Activated gamma-delta T cell treated with anti-CD3 and anti-CD28 coated beads, Interleukin-2, amount 50 U/mL, for 16 hours (primary cell): ENCODE measurements at regions not wholly inside any gene's neighbourhood (a gene's known extent, or its start where the extent isn't known, plus 50 kb on each side); places are given as distances from the start of the nearest gene placed in this dataset.
"Not testable (repeated sequence)": the region's sequence is repeated elsewhere in the genome, so short reads cannot be mapped to it uniquely, and the experiment has no call there.

Experiments
- DNase-seq: peaks from one replicate; pipeline ENCODE4 v3.0.0-alpha.2; 2020; ENCODE audit warnings: low read depth

DNA sequence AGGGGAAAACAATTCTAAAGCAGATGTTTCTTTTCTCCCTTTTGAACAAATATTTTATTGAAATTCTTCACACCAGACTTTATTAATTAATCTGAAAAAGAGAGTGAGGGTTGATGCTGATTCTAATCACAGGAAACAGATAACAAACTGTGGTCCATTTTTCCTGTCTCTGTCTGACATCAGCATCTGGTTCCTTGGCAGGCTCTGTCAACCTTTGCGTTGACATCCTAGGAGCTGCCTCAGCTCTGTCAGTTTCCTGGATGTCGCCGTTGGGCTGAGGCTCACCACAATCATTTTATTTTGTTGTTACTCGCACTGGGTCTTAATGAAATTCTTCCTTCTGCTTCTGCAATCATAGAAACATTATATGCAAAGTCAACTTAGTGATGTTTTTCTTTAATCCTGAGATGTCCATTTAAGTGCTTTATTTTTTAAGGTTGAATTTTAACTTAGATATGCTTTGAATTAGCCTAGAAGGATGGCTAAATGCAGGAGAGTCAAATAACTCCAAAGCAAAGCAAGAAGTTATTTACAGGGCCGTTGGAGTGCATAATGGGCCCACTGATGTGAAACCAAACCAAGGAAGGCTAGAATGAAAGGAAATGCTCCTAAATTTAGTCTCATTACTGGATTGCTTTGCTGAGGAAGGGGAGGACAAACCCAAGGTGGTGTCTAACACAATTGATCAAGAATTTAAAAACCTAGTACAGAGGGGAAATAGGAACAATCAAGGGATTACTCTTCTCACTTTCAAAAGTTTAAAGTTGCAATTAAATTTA lies 542.4 kb downstream of the FLRT2 start:
- no peak for DNase-seq

DNA sequence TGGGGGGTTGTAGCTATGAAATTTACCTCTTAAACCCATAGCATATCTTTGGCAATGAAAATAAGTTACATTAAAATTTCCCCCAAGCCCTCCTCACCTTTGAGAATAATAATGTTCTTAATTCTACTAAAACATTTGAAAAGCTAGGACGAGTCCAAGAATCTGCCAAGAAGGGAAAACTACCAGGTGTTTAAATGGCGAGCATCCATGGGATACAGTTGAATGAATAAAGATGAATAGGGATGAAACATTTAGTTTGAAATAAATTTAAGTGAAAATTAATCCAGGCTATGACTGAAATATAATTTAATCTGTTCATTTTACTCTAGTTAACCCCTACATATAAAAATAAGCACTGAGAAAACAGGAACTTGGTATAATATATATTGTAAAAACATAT lies 536.7 kb downstream of the FLRT2 start:
- no peak for DNase-seq

DNA sequence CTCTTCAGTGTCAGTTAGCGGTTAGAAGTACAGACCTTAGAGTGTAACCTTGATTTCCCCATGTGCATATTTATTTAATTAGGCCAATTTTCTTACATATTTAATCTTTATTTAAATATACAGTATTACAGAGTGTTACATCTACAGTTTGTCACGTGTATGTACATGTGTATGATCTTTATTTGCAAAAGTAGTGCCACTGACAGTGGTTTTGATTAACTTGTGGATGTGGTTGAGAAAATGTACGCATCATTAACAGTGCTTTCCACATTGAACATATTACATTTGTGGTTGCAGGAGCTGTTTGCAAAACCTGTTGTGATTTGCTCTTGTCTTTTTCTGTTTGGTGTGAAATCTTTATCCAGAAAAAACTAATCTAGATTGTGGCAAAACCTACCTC lies 535.5 kb downstream of the FLRT2 start:
- DNase-seq: no peak

DNA sequence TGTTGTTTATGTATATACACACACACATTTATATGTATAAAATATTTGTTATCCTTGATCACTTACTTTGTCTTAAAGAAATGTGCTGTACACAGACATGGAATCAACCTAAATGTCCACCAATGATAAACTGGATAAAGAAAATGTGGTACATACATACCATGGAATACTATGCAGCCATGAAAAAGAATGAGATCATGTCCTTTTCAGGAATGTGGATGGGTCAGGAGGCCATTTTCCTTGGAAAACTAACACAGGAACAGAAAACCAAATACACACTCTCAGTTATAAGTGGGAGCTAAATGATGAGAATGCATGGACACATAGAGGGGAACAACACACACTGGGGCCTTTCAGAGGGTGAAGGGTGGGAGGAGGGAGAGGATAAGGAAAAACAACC lies 534.7 kb downstream of the FLRT2 start:
- DNase-seq: not testable (repeated sequence)

DNA sequence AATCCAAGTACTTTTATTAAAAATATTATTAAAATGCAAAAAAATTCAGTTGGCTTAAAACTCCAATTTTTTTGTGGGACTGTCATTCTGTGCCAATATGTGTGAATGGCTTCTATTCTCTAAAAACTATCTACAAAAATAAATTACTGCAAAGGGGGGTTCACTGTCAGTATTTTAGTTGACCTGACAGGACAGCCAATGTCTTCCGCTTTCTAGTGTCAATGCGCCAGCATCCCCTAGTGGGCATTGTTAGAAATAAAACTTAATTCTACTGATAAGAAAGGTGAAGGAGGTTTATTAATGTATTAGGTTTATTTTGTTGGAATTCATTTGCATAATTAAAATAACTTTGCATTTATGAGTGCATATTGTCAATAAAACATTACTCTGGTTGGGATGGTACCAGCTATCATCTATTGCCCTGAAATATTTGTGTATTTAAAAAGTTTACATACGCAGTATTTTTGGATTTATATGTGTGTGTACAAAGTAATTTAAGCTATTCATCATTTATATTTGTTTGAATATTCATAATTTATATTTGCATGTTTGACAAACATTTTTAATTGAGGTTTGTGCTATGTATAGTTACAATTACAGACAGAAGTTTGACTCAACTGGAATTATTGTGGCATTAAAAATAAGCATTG lies 527.2 kb downstream of the FLRT2 start:
- no peak for DNase-seq

DNA sequence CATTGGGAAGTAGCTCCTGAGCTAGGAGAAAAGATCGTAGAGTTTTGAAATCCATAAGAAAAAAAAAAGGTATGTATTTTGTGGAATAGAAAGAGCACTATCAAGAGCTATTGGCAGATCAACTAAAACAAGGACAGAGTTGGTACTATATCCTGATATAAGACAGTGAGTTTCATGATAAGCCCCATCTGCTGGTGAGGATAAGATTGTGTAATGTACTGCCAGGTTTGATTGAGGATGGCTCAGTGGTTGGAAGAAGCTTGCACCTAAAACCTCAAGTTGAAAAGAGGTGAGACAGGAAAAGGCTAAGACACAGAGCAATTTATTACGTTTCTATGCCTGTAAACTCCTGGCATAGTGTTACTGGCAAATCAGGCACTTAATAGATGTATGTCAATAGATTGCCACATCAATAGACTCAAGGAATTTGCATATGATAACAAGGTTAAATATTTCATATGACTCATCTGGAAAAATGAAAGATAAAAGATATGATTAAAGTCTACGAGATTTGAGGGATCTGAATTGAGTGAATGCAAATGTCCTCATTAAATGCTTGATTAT lies 525.6 kb downstream of the FLRT2 start:
- DNase-seq: no peak

DNA sequence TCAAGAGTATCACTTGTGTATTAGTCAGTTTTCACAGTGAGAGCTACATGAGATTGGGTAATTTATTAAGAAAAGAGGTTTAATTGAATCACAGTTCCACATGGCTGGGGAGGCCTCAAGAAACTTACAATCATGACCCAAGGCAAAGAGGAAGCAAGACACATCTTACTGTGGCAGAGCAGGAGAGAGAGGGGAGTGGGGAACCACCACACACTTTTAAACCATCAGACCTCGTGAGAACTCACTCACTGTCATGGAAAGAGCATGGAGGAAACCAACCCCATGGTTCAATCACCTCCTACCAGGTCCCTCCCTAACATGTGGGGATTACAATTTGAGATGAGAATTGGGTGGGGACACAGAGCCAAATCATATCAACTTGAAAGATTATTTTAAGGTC lies 522.9 kb downstream of the FLRT2 start:
- no peak for DNase-seq

DNA sequence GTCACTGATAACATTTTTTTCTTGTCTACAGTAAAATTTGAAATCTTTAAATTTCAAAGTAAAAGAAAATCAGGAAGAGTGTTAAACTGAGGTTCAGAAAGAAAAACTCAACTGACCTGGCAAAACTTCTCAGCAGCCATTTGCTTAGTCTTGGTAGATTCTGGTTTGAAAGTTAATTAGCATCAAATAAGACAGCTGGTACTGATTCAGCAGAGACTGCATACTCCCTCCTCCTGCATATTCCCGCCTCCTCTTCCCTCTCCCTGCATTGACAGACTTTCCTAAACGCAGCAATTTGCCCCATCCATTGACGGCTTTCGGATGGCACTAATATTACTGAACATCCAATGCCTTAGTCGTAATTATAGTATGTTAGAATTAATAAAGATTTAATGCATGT lies 520.8 kb downstream of the FLRT2 start:
- DNase-seq: no peak

DNA sequence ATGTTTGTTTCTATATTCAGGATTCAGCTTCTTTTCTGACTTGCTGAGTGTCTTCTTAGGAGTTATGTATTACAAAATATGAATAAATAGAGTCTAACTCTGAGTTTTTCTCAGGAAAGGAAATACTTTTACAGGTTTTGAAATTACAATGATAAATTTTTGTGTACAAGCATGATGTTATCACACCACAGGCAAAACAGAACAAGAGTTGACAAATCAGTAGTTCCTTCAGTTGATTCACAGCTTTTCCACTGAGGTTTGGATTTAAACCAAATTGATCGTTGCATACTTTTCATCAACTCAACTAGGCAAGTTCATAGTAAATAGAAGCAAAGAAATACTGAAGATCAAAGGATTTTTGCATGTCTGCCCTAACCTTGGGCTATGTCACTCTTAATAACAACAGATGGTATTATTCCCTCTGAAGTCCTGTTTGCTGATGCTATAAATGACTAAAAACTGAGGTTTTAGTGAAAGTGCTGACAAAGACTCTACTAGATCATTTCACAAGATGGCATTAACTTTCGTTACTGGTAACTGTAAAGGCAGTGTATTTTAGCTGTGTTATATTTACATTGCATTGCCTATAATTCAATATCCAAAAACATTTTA lies 520.2 kb downstream of the FLRT2 start:
- no peak for DNase-seq

DNA sequence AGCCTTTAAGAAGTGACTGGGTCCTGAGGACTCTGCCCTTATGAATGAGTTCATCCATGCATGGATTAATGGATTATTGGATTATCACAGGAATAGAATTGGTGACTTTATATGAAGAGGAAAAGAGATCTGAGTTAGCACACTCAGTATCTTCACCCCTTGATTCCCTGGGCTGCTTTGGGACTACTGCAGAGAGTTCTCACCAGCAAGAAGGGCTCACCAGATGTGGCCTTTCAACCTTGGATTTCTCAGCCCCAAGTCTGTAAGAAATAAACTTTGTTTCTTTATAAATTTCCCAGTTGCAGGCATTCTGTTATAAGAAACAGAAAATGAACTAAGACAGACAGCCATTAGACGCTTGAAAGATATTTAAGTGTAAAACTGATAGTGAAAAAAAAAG lies 509.2 kb downstream of the FLRT2 start:
- no peak for DNase-seq

DNA sequence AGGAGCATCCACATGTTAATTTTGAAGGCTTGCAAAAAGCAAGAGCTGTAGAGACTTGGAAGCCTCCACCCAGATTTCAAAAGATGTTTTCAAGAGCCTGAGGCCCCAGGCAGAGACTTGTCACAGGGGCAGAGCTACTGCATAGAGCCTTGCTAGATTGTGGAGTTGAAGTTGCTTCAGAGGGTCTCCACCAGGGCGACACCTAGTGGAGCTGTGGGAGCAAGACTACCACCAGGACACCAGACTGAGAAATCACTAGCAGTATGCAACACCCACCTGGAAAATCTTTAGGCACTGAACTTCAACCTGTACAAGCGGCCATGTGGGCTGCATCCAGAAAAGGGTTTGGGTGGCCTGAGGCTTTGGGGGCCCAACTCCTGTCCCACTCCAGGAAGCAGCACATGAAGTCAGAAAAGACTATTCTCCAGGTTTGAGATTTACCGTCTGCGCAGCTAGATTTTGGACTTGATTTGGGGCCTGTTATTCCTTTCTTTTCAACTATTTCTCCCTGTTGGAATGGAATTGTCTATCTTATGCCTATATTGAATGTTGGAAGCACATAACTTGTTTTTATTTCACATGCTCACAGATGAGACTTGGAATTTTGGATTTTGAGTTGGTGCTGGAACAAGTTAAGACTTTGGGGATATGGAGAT lies 508.6 kb downstream of the FLRT2 start:
- peak; percentile 3 for DNase-seq

DNA sequence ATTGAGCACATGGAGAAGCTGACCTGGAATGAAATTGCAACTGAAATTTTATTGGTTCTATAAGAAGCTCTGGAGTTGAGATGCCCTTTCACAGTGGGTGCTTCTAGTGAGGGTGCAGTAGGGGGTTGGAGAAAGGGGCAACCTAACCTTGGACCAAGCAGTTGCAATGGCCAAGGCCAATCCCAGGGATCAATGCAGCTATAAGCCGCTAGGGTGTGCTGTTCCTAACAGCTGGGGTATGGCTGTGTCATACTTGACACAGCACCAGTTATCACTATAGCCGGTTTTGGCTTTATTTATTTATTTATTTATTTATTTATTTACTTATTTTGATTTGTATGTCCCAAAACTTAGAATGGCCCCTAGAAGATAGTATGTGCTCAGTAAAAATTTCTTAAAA lies 505.9 kb downstream of the FLRT2 start:
- DNase-seq: no peak

DNA sequence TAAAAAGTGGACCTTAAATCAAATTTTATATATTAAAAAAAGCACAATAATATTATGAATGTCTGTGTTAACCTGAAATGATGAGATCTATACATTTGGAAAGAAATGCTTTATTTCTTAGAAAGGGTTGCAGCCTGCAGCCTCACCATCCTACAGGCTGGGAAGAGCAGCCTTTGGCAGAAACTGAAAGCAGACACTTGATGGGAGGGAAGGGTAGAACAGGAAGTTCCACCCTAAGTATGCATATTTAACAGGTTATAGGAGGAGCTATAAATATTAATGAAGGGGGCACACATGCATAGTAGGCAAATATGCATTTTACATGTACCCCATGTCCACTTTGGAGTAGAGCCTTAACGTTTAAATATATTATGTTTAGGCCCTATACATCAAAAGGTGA lies 498.0 kb downstream of the FLRT2 start:
- DNase-seq: no peak

DNA sequence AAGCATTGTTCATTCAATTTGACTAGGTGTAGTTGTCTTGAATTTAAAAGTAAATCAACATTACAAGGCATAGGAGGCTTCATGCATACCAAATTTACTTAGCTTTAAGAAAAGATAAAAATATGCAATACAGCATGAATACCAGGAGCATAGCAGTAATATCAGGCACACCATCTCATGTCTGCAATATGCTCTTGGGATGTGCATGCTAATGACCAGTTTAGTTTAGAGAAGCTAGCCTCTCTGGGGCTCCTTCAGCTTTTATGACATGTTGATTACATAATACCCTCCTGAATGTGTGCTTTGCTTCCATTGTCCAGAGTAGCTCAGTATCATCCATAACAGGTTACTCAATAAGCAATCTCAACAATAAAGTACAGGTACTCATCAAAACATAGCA lies 497.2 kb downstream of the FLRT2 start:
- no peak for DNase-seq

DNA sequence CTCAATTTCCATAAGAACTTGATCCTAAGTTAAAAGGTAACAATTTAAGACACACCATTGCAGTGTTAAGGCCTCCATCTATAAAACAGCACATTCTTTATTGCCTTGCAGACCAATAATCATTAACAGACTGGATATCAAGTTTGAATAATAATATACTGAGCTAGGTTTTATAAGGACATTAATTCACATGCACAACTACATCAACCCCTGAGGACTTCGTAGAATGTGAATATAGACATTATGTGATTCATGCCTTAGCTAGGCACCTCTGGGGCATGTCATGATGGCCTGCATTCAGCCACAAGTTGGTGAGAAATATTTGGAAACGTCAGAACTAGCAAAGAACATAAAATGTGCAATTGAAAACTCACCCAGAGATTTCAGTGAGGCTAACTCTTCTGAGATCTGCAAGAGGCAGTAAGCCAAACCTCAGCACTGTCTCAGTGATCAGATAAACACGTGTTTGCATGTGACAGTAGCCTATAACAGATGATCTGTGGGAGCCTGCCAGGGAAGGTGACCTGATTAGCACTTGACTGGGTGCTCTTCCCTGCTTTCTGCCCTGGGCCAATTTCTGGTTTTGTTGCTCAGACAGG lies 492.2 kb downstream of the FLRT2 start:
- DNase-seq: no peak

DNA sequence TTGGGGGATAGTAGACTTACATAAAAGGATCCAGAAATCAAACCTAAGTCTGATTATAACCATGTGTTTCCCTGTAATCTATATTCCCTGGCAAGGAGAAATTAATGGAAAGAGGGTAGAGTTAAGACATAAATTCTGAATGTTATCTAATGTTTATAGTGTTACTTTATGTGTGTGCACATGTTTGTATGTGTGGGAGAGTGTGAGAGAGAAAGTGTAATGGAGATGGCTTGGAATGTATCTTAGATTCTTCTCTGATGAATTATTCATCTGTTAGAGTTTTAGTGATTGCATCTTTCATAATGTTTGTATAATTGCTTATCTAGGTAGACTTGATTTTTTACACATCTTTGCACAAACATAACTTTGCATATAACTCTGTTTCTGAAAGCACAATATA lies 490.9 kb downstream of the FLRT2 start:
- no peak for DNase-seq

DNA sequence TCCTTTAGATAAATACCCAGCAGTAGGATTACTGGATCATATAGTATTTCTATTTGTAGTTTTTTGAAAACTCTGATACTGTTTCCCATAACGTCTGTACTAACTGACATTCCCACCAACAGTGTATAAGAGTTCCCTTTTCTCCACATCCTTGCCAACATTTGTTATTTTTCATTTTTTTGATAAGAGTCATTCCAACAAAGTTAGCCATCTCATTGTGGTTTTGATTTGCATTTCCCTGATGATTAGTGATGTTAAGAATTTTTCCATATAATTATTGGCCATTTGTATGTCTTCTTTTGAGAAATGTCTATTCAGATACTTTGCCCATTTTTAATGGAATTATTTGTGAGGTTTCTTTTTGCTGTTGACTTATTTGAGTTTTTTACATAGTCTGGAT lies 486.0 kb downstream of the FLRT2 start:
- DNase-seq: no peak

DNA sequence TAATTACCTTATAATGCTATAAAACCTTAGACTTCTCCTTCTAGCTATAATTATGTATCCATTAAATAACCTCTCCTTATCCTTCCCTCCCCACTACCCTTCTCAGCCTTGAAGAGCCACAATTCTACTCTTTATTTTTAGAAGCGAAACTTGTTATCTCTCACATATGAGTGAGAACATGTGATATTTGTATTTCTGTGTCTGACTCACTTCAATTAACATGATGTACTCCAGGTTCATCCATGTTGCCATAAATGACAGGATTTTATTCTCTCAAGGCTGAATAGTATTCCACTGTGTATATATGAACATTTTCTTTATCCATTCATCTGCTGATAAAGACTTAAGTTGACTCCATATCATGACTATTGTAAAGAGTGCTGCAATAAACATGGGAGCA lies 485.6 kb downstream of the FLRT2 start:
- no peak for DNase-seq

DNA sequence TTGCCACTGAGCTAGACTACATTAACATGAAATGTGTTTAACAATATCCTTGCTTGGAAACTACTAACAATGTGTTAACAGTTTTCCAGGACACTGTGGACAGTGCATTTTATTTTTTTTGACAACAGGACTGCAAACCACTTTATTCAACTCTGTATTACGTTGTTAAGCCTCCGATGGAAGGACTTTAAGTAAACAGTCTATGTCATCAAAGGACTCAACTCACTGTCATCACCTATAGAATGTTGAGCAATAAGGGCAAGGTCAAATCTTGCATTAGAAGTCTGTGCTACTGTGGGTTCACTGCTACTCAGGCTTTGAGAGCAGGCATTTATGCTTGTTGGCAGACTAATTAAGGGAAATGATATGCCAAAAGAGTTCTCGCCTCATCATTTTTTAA lies 483.7 kb downstream of the FLRT2 start:
- no peak for DNase-seq

DNA sequence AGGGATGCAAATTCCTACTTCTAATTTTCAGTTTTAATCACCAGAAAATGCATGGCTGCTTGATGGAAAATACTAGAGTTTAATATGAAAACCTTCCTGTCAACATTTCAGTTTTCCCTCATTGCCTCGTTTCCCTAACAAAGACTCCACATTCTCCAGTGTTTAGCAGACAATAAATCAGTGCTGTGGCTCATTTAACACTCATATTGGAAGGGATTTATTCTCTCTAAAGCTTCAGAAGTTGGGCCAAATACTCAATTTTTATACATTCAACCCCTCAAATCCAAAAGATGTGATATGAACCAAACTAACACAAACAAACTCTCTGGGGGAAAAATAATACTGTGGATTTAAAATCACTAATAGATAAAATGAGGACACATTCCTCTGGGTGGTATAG lies 482.5 kb downstream of the FLRT2 start:
- DNase-seq: no peak

DNA sequence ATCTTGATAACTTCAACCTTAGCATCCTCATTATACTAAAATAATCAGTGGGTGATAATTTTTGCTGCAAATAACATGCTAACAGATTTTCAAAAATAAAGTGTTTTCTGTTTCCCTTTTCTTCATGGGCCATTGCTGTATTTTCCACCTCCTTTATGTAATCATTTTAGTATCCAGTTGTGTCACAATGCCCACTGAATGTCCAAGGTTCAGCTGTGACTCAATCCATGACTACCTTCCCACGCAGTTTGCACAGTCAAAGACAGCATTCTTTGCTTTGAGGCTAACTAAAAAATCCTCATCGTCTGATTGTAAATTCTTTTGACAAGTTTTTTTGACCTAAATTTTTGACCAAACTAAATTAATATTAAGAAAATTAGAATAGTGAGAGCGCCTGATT lies 474.1 kb downstream of the FLRT2 start:
- no peak for DNase-seq

DNA sequence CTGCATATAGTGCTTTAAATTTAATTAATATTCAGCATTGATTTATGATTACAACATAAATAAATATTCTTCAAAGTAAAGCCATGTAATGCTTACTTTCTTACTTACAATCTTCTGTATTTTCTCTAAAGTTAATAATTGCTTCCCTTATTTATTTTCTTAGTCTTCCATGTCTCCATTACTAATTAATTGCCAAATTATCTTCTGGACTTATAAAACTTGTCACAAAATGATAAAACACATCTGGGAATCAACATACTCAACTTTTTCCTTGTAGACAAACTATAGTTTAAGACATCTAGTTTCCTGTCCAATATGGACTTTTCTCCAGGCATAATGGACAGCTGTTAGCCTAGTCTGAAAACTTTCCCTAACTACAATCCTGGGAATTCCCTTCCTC lies 466.6 kb downstream of the FLRT2 start:
- DNase-seq: no peak
